VCaP (cell line): ENCODE measurements at regions not wholly inside any gene's neighbourhood (a gene's known extent, or its start where the extent isn't known, plus 50 kb on each side); places are given as distances from the start of the nearest gene placed in this dataset.

Experiments used
- H3K27ac ChIP-seq: fragments of 450-650 bp; 2 replicates; pipeline ENCODE4 v1.5.1; 2017
- CTCF ChIP-seq: fragments of 450-650 bp; conservative IDR thresholded peaks from 2 replicates; pipeline ENCODE4 v1.5.1; 2017; ENCODE audit warnings: mild to moderate bottlenecking, moderate library complexity

- TF ChIP-seq CTCF: no peak
- no peak overlapping the region for H3K27ac ChIP-seq
Observed at GRCh38 chr12:69007101-69007854, 74.3 kb upstream of the CPM start.

- TF ChIP-seq CTCF: no peak
- no peak overlapping the region for H3K27ac ChIP-seq
Observed at GRCh38 chr12:69007855-69008351, 74.9 kb upstream of the CPM start.

GRCh38 chr12:69008520-69008919 is 75.5 kb upstream of the CPM start:
- H3K27ac ChIP-seq: no peak overlapping the region

GRCh38 chr12:69014047-69014446 is 81.1 kb upstream of the CPM start:
- no peak for TF ChIP-seq CTCF
- H3K27ac ChIP-seq: no peak overlapping the region

More at GRCh38 chr12:69008520-69008919, 75.5 kb upstream of the CPM start:
- no peak for TF ChIP-seq CTCF

- no peak for TF ChIP-seq CTCF
- H3K27ac ChIP-seq: no peak overlapping the region
Observed at GRCh38 chr12:69015017-69015416, 82.0 kb upstream of the CPM start.

- no peak for TF ChIP-seq CTCF
- no peak overlapping the region for H3K27ac ChIP-seq
Observed at GRCh38 chr12:69015831-69016230, 82.9 kb upstream of the CPM start.

- no peak for TF ChIP-seq CTCF
- no peak overlapping the region; the same call in 1 of the 2 replicates for H3K27ac ChIP-seq
Observed at GRCh38 chr12:69019082-69019481, 86.1 kb upstream of the CPM start.
